Calu3 (cell line): ENCODE measurements at regions not wholly inside any gene's neighbourhood (a gene's known extent, or its start where the extent isn't known, plus 50 kb on each side); places are given as distances from the start of the nearest gene placed in this dataset.
"Not testable (repeated sequence)": the region's sequence is repeated elsewhere in the genome, so short reads cannot be mapped to it uniquely, and the experiment has no call there.

ENCODE experiments used
- BruUV-seq: library from RNA; stranded (reverse); fragments of 400-500 nt; replicated peaks from 2 replicates; lab custom pipeline; 2021; lab: Mats Ljungman, UMichigan
- CTCF ChIA-PET: fragments of 300-600 bp; sonication (Branson Sonifier 250); formaldehyde crosslinking; loops from one replicate; lab custom pipeline; 2022; ENCODE audit warnings: antibody characterized with exemption; lab: Charles Lee
- DNase-seq: peaks from one replicate; pipeline ENCODE4 v3.0.0; 2022
- H3K27ac Mint-ChIP-seq: one replicate; pipeline ENCODE4 v1.8.0; 2022; ENCODE audit warnings: mixed read lengths; ENCODE audit not compliant: unreplicated experiment
- H3K27me3 Mint-ChIP-seq: one replicate; pipeline ENCODE4 v1.8.0; 2022; ENCODE audit warnings: mixed read lengths; ENCODE audit not compliant: unreplicated experiment
- H3K36me3 Mint-ChIP-seq: one replicate; pipeline ENCODE4 v1.8.0; 2022; ENCODE audit warnings: mild to moderate bottlenecking, moderate library complexity, mixed read lengths; ENCODE audit not compliant: insufficient read depth, unreplicated experiment
- H3K4me1 Mint-ChIP-seq: one replicate; pipeline ENCODE4 v1.8.0; 2022; ENCODE audit warnings: mild to moderate bottlenecking, low read depth, mixed read lengths; ENCODE audit not compliant: unreplicated experiment
- H3K4me3 Mint-ChIP-seq: one replicate; pipeline ENCODE4 v1.8.0; 2022; ENCODE audit warnings: mild to moderate bottlenecking, low read depth, moderate library complexity, mixed read lengths; ENCODE audit not compliant: unreplicated experiment
- H3K9me3 Mint-ChIP-seq: one replicate; pipeline ENCODE4 v1.8.0; 2022; ENCODE audit warnings: low read depth, mixed read lengths; ENCODE audit not compliant: unreplicated experiment
- intact Hi-C: fragments of 100-400 bp; cut with micrococcal nuclease; formaldehyde crosslinking; loops from one replicate; pipeline ENCODE4 v1.10.0; 2022; ENCODE audit not compliant: unreplicated experiment
- TF ChIP-seq, protein P1 (sequence below): fragments of 200-600 bp; IDR thresholded peaks from one replicate; pipeline ENCODE4 v1.8.0; 2022; ENCODE audit warnings: antibody characterized with exemption; ENCODE audit not compliant: unreplicated experiment

DNA sequence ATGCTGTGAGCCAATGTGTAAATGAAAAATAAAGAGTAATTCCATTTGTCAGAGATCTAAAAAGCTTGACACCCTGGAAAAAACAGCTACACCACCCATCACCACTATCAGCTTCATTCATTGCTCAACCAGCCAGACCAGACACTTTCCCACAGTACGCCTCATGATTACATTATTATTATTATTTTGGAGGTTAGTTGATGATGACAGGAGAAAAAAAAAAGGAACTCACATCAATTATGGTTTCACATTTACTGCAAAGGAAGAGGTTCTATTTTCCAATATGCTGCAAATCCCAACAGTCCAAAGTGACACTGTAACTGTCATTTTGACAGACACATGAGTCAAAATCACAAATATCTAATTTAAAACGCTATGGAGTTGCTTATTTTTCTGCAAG is 134.7 kb upstream of the TSC22D2 start:
- BruUV-seq: no TSS peak
- no peaks in the 10 kb centered on the region for H3K9me3 Mint-ChIP-seq
- CTCF ChIA-PET: no interaction called here

DNA sequence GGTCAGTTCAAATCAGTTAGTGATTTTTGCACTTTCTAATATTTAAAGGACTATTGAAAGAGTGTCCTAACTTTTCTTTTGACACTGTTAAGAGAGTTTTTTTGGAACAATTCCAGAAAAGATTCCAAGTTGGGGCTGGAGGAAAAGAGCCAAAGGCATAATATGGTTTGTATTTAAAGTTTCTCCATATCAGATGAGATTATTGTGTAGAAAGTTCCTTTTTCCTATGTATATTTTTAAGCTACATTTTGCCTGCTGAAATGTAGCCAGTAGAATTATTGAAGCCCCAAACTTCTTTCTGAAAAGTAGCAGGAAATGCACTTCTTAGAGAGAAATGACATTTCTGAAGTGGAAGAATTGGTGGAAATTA is 136.5 kb upstream of the TSC22D2 start:
- BruUV-seq: no TSS peak
- no peaks in the 10 kb centered on the region for H3K27me3 Mint-ChIP-seq
- no peak for DNase-seq
- CTCF ChIA-PET: no interaction called here
- intact Hi-C loops: no loop called here
- no peak overlapping the region for H3K27ac Mint-ChIP-seq
- TF ChIP-seq, protein P1, sequence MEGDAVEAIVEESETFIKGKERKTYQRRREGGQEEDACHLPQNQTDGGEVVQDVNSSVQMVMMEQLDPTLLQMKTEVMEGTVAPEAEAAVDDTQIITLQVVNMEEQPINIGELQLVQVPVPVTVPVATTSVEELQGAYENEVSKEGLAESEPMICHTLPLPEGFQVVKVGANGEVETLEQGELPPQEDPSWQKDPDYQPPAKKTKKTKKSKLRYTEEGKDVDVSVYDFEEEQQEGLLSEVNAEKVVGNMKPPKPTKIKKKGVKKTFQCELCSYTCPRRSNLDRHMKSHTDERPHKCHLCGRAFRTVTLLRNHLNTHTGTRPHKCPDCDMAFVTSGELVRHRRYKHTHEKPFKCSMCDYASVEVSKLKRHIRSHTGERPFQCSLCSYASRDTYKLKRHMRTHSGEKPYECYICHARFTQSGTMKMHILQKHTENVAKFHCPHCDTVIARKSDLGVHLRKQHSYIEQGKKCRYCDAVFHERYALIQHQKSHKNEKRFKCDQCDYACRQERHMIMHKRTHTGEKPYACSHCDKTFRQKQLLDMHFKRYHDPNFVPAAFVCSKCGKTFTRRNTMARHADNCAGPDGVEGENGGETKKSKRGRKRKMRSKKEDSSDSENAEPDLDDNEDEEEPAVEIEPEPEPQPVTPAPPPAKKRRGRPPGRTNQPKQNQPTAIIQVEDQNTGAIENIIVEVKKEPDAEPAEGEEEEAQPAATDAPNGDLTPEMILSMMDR: no peak
- no peaks in the 10 kb centered on the region for H3K9me3 Mint-ChIP-seq
- no peak overlapping the region for H3K4me3 Mint-ChIP-seq
- H3K4me1 Mint-ChIP-seq: peaks cover 12% of the 10 kb centered on the region
- no peaks in the 10 kb centered on the region for H3K36me3 Mint-ChIP-seq

More for the DNA sequence above, 134.7 kb upstream of the TSC22D2 start:
- no peak overlapping the region for H3K27ac Mint-ChIP-seq
- H3K27me3 Mint-ChIP-seq: no peaks in the 10 kb centered on the region
- TF ChIP-seq, protein P1: no peak
- H3K36me3 Mint-ChIP-seq: no peaks in the 10 kb centered on the region
- peaks cover 12% of the 10 kb centered on the region for H3K4me1 Mint-ChIP-seq
- no peak overlapping the region for H3K4me3 Mint-ChIP-seq
- intact Hi-C loops: no loop called here
- no peak for DNase-seq

DNA sequence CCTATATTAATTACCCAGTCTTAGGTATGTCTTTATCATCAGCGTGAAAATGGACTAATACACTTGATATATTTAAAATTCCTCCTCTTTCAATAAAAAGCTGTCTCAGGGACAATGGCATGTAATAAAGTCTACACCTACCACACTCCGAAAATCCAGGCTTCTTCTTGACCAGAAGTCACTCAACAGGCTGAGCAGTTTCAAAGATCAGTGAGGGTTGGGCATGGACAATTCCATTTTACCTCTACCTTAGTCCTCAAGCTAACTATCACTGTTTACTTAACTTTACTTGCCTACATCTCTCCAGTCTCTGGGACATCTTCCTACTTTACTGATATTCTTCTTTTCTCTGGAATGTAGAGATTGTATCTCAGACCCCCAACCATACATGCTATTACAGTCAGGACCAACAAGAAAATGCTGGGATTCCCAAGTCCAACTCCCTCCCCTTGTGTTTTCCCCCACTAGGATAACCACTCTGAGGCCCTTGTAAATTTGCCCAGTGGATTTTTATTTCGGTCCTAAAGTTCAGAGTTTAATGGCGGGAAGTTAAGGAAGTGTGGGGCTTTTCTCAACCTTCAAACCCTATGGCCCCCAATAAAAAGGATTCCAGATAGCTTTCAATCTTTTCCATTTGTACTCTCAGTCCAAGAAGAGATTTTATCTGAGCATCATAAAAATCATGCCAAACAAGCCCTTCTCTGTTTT is 137.1 kb upstream of the TSC22D2 start:
- TF ChIP-seq, protein P1: no peak
- Mint-ChIP-seq H3K36me3 (no peaks in the 10 kb centered on the region), H3K27ac (no peak overlapping the region), H3K9me3 (no peaks in the 10 kb centered on the region), H3K4me3 (no peak overlapping the region), H3K4me1 (peaks cover 12% of the 10 kb centered on the region), H3K27me3 (no peaks in the 10 kb centered on the region)
- no TSS peak for BruUV-seq
- CTCF ChIA-PET: no interaction called here
- intact Hi-C loops: no loop called here
- no peak for DNase-seq

DNA sequence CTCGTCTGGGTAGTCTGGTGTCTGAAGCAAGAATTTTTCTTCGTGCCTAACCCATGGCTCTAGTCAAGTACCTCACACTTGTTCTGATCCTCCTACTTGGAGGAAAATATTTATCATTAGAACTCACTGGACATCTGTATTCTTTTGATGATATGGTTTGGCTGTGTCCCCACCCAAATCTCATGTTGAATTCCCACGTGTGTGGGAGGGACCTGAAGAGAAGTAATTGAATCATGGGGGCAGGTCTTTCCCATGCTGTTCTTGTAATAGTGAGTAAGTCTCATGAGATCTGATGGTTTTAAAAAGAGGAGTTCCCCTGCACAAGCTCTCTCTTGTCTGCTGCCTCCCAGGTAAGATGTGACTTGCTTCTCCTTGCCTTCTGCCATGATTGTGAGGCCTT is 137.7 kb upstream of the TSC22D2 start:
- intact Hi-C loops, H3K27me3 Mint-ChIP-seq, BruUV-seq, H3K4me3 Mint-ChIP-seq, H3K9me3 Mint-ChIP-seq, DNase-seq, CTCF ChIA-PET, H3K36me3 Mint-ChIP-seq, H3K27ac Mint-ChIP-seq: not testable (repeated sequence)
- H3K4me1 Mint-ChIP-seq: peaks cover 12% of the 10 kb centered on the region

DNA sequence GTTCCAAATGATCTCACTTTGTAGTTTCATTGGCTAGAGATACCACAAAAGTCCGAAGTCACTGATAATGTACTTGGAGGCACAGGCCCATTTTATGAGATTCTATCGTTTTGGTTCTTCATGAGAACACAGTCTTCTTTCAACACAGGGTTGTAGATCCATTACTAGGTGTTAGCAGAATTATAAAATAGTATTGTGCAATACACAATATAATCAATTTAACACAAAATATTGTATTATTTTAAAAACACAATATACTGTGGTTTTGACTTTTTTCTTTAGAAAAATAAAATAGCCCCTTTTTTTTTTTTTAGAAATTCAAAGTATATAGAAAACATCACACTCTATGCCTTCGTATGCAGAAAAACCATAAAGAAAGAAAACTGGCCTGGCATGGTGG is 138.6 kb upstream of the TSC22D2 start:
- no TSS peak for BruUV-seq
- H3K4me1 Mint-ChIP-seq: peaks cover 12% of the 10 kb centered on the region
- H3K36me3 Mint-ChIP-seq: no peaks in the 10 kb centered on the region
- intact Hi-C loops: no loop called here
- no peak for DNase-seq
- H3K4me3 Mint-ChIP-seq: no peak overlapping the region
- no peaks in the 10 kb centered on the region for H3K9me3 Mint-ChIP-seq
- no peak overlapping the region for H3K27ac Mint-ChIP-seq
- no peaks in the 10 kb centered on the region for H3K27me3 Mint-ChIP-seq
- CTCF ChIA-PET: no interaction called here
- TF ChIP-seq, protein P1: no peak
